Adrenal gland (tissue), 5 donors: ENCODE measurements at regions not wholly inside any gene's neighbourhood (a gene's known extent, or its start where the extent isn't known, plus 50 kb on each side); places are given as distances from the start of the nearest gene placed in this dataset.

Experiments used
- CTCF ChIP-seq, 6 experiments: fragments of 450-650 bp in 4 of 6; fragments of 200-600 bp in 2 of 6; sonication (generic) in 1 of 6; IDR thresholded peaks; 1 replicate in 5 of 6; 2 replicates in 1 of 6; pipeline versions ENCODE4 v1.5.1 to v1.8.0; 2016 to 2021; ENCODE audit warnings: antibody characterized with exemption in 6 of 6, mild to moderate bottlenecking in 2 of 6, moderate library complexity in 1 of 6
- POLR2A ChIP-seq, 2 donors: fragments of 450-650 bp; IDR thresholded peaks; one replicate each; pipeline ENCODE4 v1.6.1; 2017; ENCODE audit warnings: antibody characterized with exemption in 2 of 2, mild to moderate bottlenecking in 2 of 2, moderate library complexity in 1 of 2
- donor health status: DM: no; HTN: no; CAD: no.

- no peak for TF ChIP-seq POLR2A (IDR thresholded peaks at IDR 0.05)
- TF ChIP-seq CTCF (IDR thresholded peaks at IDR 0.05), result no peak
Measured at GRCh38 chr10:117462816-117463544, 79.6 kb upstream of the EMX2 start.
